ENCODE measurements at regions not wholly inside any gene's neighbourhood (a gene's known extent, or its start where the extent isn't known, plus 50 kb on each side); places are given as distances from the start of the nearest gene placed in this dataset.

DNA sequence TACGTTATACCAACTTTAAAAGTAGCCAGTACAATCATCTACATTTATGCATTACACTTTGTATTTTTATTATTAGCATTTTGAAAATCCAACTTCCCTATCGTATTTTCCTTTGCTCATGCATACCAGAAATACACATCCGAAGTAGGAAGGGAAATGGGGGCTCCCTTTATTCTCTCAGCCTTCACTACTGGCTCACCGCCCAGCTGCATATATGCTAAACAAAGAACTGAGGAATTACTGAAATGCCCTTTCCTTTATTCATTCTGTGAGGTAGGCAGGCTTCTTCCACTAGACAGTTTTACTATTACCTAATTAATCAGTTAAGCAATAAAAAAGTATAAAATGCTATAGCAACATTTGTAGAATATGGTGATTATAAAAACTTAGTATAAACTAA lies 291.6 kb downstream of the KLF12 start:
- POLR2A ChIA-PET = no interaction called here

DNA sequence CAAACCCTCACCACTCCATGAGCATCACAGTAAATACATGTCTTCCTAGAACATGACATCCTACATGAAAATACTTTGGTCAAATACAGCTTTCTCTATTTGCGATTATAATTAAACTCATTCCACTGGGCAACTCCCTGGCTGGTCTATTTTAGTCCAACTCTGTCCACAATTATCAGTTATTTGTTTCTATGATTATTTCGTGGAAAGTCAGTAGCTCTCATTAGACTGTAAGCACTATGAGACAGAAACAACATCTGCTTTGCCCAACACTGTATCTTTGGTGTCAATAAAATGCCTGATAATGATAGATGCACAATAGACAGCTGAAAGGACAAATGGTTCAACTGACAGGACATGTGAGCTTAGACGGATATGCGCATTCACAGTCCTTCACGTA lies 292.0 kb downstream of the KLF12 start:
- peaks cover 0 to 8% of the 10 kb centered on the region in 2 experiments; a peak in 1 of 3 replicates for H3K36me3 ChIP-seq (ENCODE audit: control insufficient read depth in 2 of 2, insufficient read depth in 1 of 2, low read length in 2 of 2)
- no peak overlapping the region for H3K27ac ChIP-seq (ENCODE audit: extremely low read depth, low read depth, low read length)
- TF ChIP-seq, protein P1, sequence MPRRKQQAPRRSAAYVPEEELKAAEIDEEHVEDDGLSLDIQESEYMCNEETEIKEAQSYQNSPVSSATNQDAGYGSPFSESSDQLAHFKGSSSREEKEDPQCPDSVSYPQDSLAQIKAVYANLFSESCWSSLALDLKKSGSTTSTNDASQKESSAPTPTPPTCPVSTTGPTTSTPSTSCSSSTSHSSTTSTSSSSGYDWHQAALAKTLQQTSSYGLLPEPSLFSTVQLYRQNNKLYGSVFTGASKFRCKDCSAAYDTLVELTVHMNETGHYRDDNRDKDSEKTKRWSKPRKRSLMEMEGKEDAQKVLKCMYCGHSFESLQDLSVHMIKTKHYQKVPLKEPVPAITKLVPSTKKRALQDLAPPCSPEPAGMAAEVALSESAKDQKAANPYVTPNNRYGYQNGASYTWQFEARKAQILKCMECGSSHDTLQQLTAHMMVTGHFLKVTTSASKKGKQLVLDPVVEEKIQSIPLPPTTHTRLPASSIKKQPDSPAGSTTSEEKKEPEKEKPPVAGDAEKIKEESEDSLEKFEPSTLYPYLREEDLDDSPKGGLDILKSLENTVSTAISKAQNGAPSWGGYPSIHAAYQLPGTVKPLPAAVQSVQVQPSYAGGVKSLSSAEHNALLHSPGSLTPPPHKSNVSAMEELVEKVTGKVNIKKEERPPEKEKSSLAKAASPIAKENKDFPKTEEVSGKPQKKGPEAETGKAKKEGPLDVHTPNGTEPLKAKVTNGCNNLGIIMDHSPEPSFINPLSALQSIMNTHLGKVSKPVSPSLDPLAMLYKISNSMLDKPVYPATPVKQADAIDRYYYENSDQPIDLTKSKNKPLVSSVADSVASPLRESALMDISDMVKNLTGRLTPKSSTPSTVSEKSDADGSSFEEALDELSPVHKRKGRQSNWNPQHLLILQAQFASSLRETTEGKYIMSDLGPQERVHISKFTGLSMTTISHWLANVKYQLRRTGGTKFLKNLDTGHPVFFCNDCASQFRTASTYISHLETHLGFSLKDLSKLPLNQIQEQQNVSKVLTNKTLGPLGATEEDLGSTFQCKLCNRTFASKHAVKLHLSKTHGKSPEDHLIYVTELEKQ (tag by site-specific recombination; IDR thresholded peaks at IDR 0.05; ENCODE audit: borderline replicate concordance) = no peak
- TF ChIP-seq, protein P2, sequence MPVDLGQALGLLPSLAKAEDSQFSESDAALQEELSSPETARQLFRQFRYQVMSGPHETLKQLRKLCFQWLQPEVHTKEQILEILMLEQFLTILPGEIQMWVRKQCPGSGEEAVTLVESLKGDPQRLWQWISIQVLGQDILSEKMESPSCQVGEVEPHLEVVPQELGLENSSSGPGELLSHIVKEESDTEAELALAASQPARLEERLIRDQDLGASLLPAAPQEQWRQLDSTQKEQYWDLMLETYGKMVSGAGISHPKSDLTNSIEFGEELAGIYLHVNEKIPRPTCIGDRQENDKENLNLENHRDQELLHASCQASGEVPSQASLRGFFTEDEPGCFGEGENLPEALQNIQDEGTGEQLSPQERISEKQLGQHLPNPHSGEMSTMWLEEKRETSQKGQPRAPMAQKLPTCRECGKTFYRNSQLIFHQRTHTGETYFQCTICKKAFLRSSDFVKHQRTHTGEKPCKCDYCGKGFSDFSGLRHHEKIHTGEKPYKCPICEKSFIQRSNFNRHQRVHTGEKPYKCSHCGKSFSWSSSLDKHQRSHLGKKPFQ (tag by site-specific recombination; IDR thresholded peaks at IDR 0.05) = no peak
- no peak for TF ChIP-seq ZIC2 (tag by site-specific recombination; IDR thresholded peaks at IDR 0.05)
- TF ChIP-seq ZXDB (tag by site-specific recombination; IDR thresholded peaks at IDR 0.05) = no peak
- no peak overlapping the region for H3K4me3 ChIP-seq (ENCODE audit: low read depth, low read length)
- POLR2A ChIA-PET = no interaction called here
- no peaks in the 10 kb centered on the region for H3K4me1 ChIP-seq (ENCODE audit: control insufficient read depth, insufficient read depth, low read length)
- CTCF ChIA-PET = no interaction called here
- no peaks in the 10 kb centered on the region for H3K9me3 ChIP-seq (ENCODE audit: control insufficient read depth, insufficient read depth, low read depth, low read length)

More for the DNA sequence above, 291.6 kb downstream of the KLF12 start:
- H3K4me3 ChIP-seq (ENCODE audit: low read depth, low read length) = no peak overlapping the region
- H3K9me3 ChIP-seq (ENCODE audit: control insufficient read depth, insufficient read depth, low read depth, low read length) = no peaks in the 10 kb centered on the region
- peaks cover 0 to 8% of the 10 kb centered on the region in 2 experiments; a peak in 1 of 3 replicates for H3K36me3 ChIP-seq (ENCODE audit: control insufficient read depth in 2 of 2, insufficient read depth in 1 of 2, low read length in 2 of 2)
- no peaks in the 10 kb centered on the region for H3K4me1 ChIP-seq (ENCODE audit: control insufficient read depth, insufficient read depth, low read length)
- TF ChIP-seq, protein P3, sequence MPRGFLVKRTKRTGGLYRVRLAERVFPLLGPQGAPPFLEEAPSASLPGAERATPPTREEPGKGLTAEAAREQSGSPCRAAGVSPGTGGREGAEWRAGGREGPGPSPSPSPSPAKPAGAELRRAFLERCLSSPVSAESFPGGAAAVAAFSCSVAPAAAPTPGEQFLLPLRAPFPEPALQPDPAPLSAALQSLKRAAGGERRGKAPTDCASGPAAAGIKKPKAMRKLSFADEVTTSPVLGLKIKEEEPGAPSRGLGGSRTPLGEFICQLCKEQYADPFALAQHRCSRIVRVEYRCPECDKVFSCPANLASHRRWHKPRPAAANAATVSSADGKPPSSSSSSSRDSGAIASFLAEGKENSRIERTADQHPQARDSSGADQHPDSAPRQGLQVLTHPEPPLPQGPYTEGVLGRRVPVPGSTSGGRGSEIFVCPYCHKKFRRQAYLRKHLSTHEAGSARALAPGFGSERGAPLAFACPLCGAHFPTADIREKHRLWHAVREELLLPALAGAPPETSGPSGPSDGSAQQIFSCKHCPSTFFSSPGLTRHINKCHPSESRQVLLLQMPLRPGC (tag by site-specific recombination; IDR thresholded peaks at IDR 0.05) = no peak
- TF ChIP-seq SP3 (tag by site-specific recombination; IDR thresholded peaks at IDR 0.05) (no peak), ZNF560 (tag by site-specific recombination; IDR thresholded peaks at IDR 0.05; ENCODE audit: borderline replicate concordance) (no peak), ZNF747 (tag by site-specific recombination; IDR thresholded peaks at IDR 0.05) (no peak), ZNF2 (tag by site-specific recombination; IDR thresholded peaks at IDR 0.05) (no peak), ZNF114 (tag by site-specific recombination; IDR thresholded peaks at IDR 0.05) (no peak), ZNF16 (tag by site-specific recombination; IDR thresholded peaks at IDR 0.05; ENCODE audit: low read depth) (no peak)
- TF ChIP-seq, protein P4, sequence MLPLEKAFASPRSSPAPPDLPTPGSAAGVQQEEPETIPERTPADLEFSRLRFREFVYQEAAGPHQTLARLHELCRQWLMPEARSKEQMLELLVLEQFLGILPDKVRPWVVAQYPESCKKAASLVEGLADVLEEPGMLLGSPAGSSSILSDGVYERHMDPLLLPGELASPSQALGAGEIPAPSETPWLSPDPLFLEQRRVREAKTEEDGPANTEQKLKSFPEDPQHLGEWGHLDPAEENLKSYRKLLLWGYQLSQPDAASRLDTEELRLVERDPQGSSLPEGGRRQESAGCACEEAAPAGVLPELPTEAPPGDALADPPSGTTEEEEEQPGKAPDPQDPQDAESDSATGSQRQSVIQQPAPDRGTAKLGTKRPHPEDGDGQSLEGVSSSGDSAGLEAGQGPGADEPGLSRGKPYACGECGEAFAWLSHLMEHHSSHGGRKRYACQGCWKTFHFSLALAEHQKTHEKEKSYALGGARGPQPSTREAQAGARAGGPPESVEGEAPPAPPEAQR (tag by site-specific recombination; IDR thresholded peaks at IDR 0.05) = no peak
- no peak overlapping the region for H3K27ac ChIP-seq (ENCODE audit: extremely low read depth, low read depth, low read length)
- CTCF ChIA-PET = no interaction called here

DNA sequence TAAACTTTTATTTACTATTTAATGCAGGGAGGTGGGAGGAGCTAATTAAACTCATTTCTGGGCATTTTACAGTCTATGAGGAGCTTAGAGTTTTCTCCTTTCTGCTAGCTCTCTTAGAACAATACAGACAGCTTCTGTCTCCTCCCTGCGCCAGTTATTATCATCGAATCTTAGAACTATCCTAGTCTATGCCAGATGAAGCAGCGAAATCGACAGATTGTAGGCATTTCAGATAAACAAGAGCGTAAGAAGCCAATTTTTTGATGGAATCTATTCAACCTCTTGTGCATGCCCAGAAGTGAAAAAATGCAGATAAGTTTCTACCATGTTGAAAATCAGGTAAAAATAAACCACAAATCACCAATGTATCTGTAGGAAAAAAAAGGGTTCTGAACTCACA lies 297.1 kb downstream of the KLF12 start:
- Histone ChIP-seq H3K4me1 (ENCODE audit: control insufficient read depth, insufficient read depth, low read length) (no peaks in the 10 kb centered on the region), H3K9me3 (ENCODE audit: control insufficient read depth, insufficient read depth, low read depth, low read length) (no peaks in the 10 kb centered on the region), H3K36me3 (ENCODE audit: control insufficient read depth in 2 of 2, insufficient read depth in 1 of 2, low read length in 2 of 2) (no peaks in the 10 kb centered on the region), H3K4me3 (ENCODE audit: low read depth, low read length) (no peak overlapping the region), H3K27ac (ENCODE audit: extremely low read depth, low read depth, low read length) (no peak overlapping the region)
- ChIA-PET CTCF (interaction anchor here (0.6 to 2.0 kb wide), 2 partner anchors 154 to 255 kb away, joined by 3 to 6 read pairs; no protein-coding TSS in a partner anchor), POLR2A (no interaction called here)
- TF ChIP-seq ZNF354C (tag by site-specific recombination; IDR thresholded peaks at IDR 0.05; ENCODE audit: borderline replicate concordance, low read depth) (no peak), ZNF140 (tag by site-specific recombination; IDR thresholded peaks at IDR 0.05) (no peak), ZNF544 (tag by site-specific recombination; IDR thresholded peaks at IDR 0.05) (no peak), ZNF146 (tag by site-specific recombination; IDR thresholded peaks at IDR 0.05) (no peak), BCL11B (tag by site-specific recombination; IDR thresholded peaks at IDR 0.05; ENCODE audit: low read depth) (no peak), PRDM1 (tag by site-specific recombination; IDR thresholded peaks at IDR 0.05) (no peak), ZBTB7A (tag by site-specific recombination; IDR thresholded peaks at IDR 0.05; ENCODE audit: low read depth) (no peak), ZNF366 (tag by site-specific recombination; conservative IDR thresholded peaks at IDR 0.05) (no peak)
- TF ChIP-seq, protein P2 (tag by site-specific recombination; IDR thresholded peaks at IDR 0.05) = no peak
- TF ChIP-seq, protein P5, sequence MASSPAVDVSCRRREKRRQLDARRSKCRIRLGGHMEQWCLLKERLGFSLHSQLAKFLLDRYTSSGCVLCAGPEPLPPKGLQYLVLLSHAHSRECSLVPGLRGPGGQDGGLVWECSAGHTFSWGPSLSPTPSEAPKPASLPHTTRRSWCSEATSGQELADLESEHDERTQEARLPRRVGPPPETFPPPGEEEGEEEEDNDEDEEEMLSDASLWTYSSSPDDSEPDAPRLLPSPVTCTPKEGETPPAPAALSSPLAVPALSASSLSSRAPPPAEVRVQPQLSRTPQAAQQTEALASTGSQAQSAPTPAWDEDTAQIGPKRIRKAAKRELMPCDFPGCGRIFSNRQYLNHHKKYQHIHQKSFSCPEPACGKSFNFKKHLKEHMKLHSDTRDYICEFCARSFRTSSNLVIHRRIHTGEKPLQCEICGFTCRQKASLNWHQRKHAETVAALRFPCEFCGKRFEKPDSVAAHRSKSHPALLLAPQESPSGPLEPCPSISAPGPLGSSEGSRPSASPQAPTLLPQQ (tag by site-specific recombination; IDR thresholded peaks at IDR 0.05) = no peak

All from HEK293 (cell line).